AG10803 (cell line): ENCODE measurements at regions not wholly inside any gene's neighbourhood (a gene's known extent, or its start where the extent isn't known, plus 50 kb on each side); places are given as distances from the start of the nearest gene placed in this dataset.

Source experiments
- DNase-seq: peaks from one replicate; pipeline ENCODE4 v3.0.0; 2010; ENCODE audit warnings: low read depth
- H3K4me3 ChIP-seq: 2 replicates; pipeline ENCODE4 v1.5.1; 2011; ENCODE audit warnings: mild to moderate bottlenecking, low read length, control low read depth
- TF ChIP-seq, protein P1 (sequence below): conservative IDR thresholded peaks from 2 replicates; pipeline ENCODE4 v1.5.1; 2011; ENCODE audit warnings: mild to moderate bottlenecking, low read length, control low read depth, inconsistent platforms

DNA sequence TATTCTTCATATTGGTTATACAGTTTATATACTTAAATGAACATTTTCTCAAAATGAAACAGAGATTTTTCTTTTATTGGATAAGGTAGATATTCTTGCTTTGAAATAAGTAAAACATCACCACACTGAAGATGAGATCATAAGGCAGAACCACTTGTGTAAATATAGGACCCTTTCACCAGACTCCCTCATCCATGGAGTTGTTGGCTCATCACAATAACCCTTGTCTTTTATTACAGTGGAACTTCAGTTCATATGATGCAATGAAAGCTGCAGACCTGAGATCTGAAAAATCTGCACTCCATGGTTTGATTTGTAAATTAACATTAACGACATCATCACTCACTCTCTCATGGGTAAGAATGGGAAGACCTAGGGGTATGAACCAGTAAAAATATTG is 51.9 kb upstream of the DBX2 start:
- TF ChIP-seq, protein P1, sequence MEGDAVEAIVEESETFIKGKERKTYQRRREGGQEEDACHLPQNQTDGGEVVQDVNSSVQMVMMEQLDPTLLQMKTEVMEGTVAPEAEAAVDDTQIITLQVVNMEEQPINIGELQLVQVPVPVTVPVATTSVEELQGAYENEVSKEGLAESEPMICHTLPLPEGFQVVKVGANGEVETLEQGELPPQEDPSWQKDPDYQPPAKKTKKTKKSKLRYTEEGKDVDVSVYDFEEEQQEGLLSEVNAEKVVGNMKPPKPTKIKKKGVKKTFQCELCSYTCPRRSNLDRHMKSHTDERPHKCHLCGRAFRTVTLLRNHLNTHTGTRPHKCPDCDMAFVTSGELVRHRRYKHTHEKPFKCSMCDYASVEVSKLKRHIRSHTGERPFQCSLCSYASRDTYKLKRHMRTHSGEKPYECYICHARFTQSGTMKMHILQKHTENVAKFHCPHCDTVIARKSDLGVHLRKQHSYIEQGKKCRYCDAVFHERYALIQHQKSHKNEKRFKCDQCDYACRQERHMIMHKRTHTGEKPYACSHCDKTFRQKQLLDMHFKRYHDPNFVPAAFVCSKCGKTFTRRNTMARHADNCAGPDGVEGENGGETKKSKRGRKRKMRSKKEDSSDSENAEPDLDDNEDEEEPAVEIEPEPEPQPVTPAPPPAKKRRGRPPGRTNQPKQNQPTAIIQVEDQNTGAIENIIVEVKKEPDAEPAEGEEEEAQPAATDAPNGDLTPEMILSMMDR: no peak
- DNase-seq: no peak
- no peak overlapping the region for H3K4me3 ChIP-seq

DNA sequence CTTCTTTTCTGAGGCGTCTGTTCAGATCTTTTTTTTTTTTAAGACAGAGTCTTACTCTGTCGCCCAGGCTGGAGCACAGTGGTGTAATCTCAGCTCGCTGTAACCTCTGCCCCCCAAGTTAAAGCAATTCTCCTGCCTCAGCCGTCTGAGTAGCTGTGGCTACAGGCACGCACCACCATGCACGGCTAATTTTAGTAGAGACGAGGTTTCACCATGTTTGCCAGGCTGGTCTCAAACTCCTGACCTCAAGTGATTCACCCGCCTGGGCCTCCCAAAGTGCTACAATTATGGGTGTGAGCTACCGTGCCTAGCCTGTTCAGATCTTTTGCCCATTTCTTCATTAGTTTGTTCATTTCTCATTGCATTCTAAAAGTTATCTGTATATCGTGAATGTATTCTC is 55.1 kb upstream of the DBX2 start:
- no peak overlapping the region for H3K4me3 ChIP-seq
- TF ChIP-seq, protein P1: no peak
- DNase-seq: no peak

DNA sequence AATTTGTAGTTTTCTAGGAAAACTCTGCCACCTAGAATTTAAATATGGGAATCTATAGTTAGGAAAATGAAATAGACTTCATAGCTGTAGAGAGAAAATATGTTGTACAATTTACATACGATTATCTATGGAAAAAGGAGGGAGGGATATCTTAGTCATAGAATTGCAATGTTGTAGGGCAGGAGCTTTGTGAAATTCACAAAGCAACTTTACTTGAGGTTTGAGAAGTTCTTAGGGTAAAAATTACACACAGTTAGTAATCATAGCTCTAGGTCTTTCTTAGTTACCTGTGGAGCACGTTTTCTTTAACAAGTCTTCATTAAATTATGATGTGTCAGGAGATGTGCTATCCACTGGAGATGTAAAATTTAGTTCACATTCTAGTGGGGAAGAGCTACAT is 61.4 kb upstream of the DBX2 start:
- TF ChIP-seq, protein P1: no peak
- H3K4me3 ChIP-seq: no peak overlapping the region
- no peak for DNase-seq

DNA sequence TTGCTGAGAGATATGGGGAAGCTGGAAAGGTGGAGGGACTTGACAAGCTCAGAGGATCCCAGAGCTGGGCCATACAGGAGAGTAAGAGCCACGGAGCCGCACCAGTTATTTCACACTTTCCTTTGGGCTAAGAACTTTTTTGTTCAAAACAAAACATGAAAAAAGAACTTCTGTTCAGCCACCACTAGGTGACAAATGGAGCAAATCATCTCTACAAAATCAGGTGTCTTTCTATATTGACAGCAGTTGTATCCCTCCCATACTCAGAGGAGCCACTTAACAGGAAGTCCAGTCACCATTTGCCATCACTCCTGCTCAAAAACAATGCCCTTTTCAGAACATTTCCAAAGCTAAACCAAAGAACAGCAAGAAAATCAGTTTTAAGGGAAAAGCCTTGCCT is 70.3 kb upstream of the DBX2 start:
- DNase-seq: no peak
- H3K4me3 ChIP-seq: no peak overlapping the region
- TF ChIP-seq, protein P1: no peak

DNA sequence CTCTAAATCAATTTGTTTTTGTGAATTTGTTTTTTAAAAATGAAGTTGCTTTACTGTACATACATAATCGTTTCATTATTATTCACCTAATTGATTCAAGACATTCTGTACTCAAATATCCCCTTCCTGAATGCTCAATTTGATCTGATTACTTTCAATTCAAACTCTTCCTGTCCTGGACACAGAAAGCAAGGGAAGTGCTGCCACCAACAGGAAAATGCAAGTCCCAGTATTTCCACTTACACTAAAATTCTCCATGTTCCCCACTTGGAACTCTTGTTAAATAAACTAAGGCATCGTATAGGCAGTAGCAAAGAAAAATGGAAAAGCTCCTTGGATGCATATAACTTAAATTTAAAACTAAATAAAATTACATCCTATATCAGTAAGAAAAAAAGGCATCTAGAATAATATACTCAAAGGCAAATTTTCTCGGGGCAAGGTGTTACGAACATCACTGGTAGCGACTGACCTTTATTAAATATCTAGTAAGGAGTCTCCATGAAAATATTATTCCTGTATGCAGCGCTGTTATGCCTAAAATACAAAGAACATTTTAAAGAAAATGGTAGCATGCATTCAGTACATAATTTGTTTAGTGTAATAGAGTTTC is 72.0 kb upstream of the DBX2 start:
- TF ChIP-seq, protein P1: peak; percentile 41
- H3K4me3 ChIP-seq: no peak overlapping the region
- peak; percentile 31 for DNase-seq

DNA sequence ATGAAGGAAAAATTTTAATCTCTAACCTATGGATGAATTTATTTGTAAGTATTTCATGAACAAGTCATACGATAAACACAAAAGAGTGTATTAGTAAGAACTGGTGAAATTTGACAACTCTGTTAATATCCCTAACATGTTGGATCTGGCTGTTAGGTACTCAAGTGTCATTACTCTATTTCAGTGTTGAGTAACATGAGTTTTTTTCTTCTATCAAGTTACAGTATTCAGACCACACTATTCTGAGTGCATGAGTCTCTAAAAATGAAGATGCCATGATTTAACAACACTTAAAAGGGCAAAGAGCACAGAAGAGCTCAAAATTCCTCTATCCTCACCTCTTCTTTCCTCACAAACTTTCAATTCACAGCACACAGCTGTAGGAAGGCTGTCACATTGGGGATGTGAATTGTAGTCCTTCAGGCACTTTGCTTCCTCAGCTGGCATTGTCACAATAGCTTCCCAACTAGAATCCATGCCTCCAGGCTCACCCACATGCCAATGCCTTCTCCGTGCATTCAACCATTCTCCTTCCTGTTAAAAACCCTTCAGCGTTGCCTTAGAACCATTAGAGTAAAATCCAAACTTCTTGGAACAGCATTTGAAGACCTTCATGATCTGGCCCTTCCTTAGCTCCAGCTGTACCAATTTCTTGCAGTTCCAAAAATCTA is 73.7 kb upstream of the DBX2 start:
- TF ChIP-seq, protein P1: no peak
- no peak for DNase-seq
- H3K4me3 ChIP-seq: no peak overlapping the region

DNA sequence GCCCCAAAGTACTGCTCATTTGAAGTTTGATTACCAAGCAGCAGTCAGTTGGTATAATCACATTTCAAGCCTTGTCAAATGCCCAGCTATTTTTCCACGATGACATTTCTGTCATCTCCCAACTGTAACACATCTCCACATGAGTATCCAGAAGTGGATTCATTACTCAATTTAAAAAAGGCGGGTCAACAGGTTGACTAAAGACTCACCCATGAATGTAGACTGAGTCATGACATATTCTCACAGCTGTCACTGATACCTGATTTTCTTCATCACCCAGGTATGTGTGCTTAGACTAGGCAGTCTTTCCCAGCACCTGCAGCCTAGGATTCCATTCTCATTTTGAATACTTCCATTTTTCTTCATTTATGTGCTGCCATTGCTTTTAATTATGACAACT is 75.1 kb upstream of the DBX2 start:
- no peak overlapping the region for H3K4me3 ChIP-seq
- DNase-seq: no peak
- TF ChIP-seq, protein P1: no peak
